Activated CD8-positive, alpha-beta T cell treated with anti-CD3 and anti-CD28 coated beads, Interleukin-2, amount 10 ng/mL, durations not matched to agents 7 days and 5 days (primary cell): ENCODE measurements at regions not wholly inside any gene's neighbourhood (a gene's known extent, or its start where the extent isn't known, plus 50 kb on each side); places are given as distances from the start of the nearest gene placed in this dataset.

ENCODE experiments used
- ATAC-seq: fragments of 150-1000 bp; cut with Tn5 transposase; one replicate; pipeline ENCODE4 v1.10.0; 2021; ENCODE audit warnings: moderate library complexity
- CTCF ChIA-PET: fragments of 350-600 bp; sonication (Branson Sonifier 250); formaldehyde crosslinking; loops from one replicate; lab custom pipeline; 2021; ENCODE audit warnings: antibody characterized with exemption; lab: Charles Lee
- POLR2A ChIA-PET: fragments of 350-600 bp; sonication (Branson Sonifier 250); formaldehyde crosslinking; loops from one replicate; lab custom pipeline; 2021; ENCODE audit warnings: antibody characterized with exemption; lab: Charles Lee
- DNase-seq: peaks from one replicate; pipeline ENCODE4 v3.0.0-alpha.2; 2020
- H3K27ac Mint-ChIP-seq: one replicate; pipeline ENCODE4 v1.8.0; 2021; ENCODE audit warnings: mild to moderate bottlenecking, mixed read lengths
- H3K27me3 Mint-ChIP-seq: one replicate; pipeline ENCODE4 v1.8.0; 2021; ENCODE audit warnings: low read depth, mixed read lengths
- H3K36me3 Mint-ChIP-seq: one replicate; pipeline ENCODE4 v1.8.0; 2021; ENCODE audit warnings: low read depth, mixed read lengths
- H3K4me1 Mint-ChIP-seq: one replicate; pipeline ENCODE4 v1.8.0; 2021; ENCODE audit warnings: low read depth, mixed read lengths
- H3K4me3 Mint-ChIP-seq: one replicate; pipeline ENCODE4 v1.8.0; 2021; ENCODE audit warnings: mild to moderate bottlenecking, mixed read lengths
- H3K9me3 Mint-ChIP-seq: one replicate; pipeline ENCODE4 v1.8.0; 2022; ENCODE audit warnings: mixed read lengths; ENCODE audit not compliant: insufficient read depth
- microRNA-seq: library from miRNA; unstranded; fragments of <30 nt; microRNA quantifications from one replicate; pipeline ENCODE4 v1.2.0, GENCODE V29; 2022

- Mint-ChIP-seq H3K27me3 (no peaks in the 10 kb centered on the region), H3K4me1 (no peaks in the 10 kb centered on the region), H3K27ac (no peak overlapping the region), H3K4me3 (no peak overlapping the region), H3K9me3 (no peaks in the 10 kb centered on the region), H3K36me3 (no peaks in the 10 kb centered on the region)
- DNase-seq (no peak), ATAC-seq (no peak)
- ChIA-PET POLR2A (no interaction called here), CTCF (no interaction called here)
Observed at GRCh38 chr11:104222464-104222863, 58.5 kb upstream of the PDGFD start.

GRCh38 chr11:104221455-104221854 lies 57.5 kb upstream of the PDGFD start:
- ATAC-seq (no peak), DNase-seq (no peak)
- Mint-ChIP-seq H3K4me1 (no peaks in the 10 kb centered on the region), H3K36me3 (no peaks in the 10 kb centered on the region), H3K4me3 (no peak overlapping the region), H3K9me3 (no peaks in the 10 kb centered on the region), H3K27ac (no peak overlapping the region), H3K27me3 (no peaks in the 10 kb centered on the region)
- CTCF ChIA-PET = no interaction called here
- POLR2A ChIA-PET = no interaction called here

DNA sequence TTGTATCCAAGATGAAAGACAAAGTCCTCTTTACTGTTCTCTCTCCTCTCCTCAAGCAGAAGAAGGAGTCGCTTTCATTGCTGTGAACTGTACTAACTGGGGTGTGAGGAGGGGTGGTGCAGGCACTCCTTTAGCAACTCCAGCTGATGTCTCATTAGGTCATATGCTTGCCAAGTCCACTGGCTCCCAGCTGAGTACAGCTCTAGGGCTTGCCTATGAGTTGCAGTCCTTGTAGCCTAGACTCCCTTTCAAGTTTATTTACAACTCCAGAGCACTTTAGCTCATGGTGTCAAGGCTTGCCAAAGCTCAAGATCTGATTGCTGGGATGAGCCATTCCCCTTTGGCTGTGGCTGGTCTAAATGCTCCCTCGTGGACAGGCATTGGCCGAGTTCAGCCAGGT lies 55.1 kb upstream of the PDGFD start:
- Mint-ChIP-seq H3K27me3 (no peaks in the 10 kb centered on the region), H3K36me3 (no peaks in the 10 kb centered on the region), H3K9me3 (peaks cover 6% of the 10 kb centered on the region), H3K4me3 (no peak overlapping the region), H3K4me1 (no peaks in the 10 kb centered on the region), H3K27ac (no peak overlapping the region)
- ChIA-PET CTCF (no interaction called here), POLR2A (no interaction called here)
- no peak for DNase-seq
- ATAC-seq = no peak

DNA sequence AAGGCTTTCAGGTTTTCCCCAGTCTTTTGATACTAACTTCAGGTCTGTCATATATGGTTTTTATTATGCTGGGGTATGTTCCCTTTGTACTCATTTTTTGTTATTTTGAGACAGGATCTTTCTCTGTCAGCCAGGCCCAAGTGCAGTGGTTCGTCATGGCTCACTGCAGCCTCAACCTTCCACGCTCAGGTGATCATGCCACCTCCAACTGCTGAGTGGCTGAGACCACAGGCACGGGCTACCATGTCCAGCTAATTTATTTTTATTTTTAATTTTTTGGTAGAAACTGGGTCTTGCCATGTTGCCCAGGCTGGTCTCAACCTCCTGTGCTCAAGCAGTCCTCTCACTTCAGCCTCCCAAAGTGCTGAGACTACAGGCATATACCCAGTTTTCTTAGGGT lies 50.6 kb upstream of the PDGFD start:
- ATAC-seq (no peak), DNase-seq (no peak)
- Mint-ChIP-seq H3K27me3 (no peaks in the 10 kb centered on the region), H3K4me3 (no peak overlapping the region), H3K4me1 (no peaks in the 10 kb centered on the region), H3K27ac (no peak overlapping the region), H3K36me3 (no peaks in the 10 kb centered on the region), H3K9me3 (peaks cover 6% of the 10 kb centered on the region)
- ChIA-PET POLR2A (no interaction called here), CTCF (no interaction called here)

Small RNAs in the stretch of these regions (microRNA-seq; reads per million reads assigned to microRNA genes)
- 4.6 reads per million for gene MIR7641-1
